Activated B cell treated with CpG ODN at 0.5 μM for 24 hours (primary cell): ENCODE measurements at regions not wholly inside any gene's neighbourhood (a gene's known extent, or its start where the extent isn't known, plus 50 kb on each side); places are given as distances from the start of the nearest gene placed in this dataset.

Experiments
- ATAC-seq: fragments of 200-7000 bp; cut with Tn5 transposase; one replicate; pipeline ENCODE4 v1.10.0; 2021; ENCODE audit warnings: low read depth, mild to moderate bottlenecking, moderate library complexity
- CTCF ChIA-PET: fragments of 350-600 bp; sonication (Branson Sonifier 250); formaldehyde crosslinking; loops from one replicate; lab custom pipeline; 2021; ENCODE audit warnings: antibody characterized with exemption; lab: Charles Lee
- POLR2A ChIA-PET: fragments of 350-600 bp; sonication (Branson Sonifier 250); formaldehyde crosslinking; loops from one replicate; lab custom pipeline; 2021; ENCODE audit warnings: antibody characterized with exemption; lab: Charles Lee
- DNase-seq: peaks from one replicate; pipeline ENCODE4 v3.0.0; 2022
- H3K27ac Mint-ChIP-seq: one replicate; pipeline ENCODE4 v1.8.0; 2020; ENCODE audit warnings: mixed read lengths
- H3K27me3 Mint-ChIP-seq: one replicate; pipeline ENCODE4 v1.8.0; 2021; ENCODE audit warnings: mixed read lengths
- H3K36me3 Mint-ChIP-seq: one replicate; pipeline ENCODE4 v1.8.0; 2021; ENCODE audit warnings: low read depth, mixed read lengths
- H3K4me1 Mint-ChIP-seq: one replicate; pipeline ENCODE4 v1.8.0; 2021; ENCODE audit warnings: mixed read lengths
- H3K4me3 Mint-ChIP-seq: one replicate; pipeline ENCODE4 v1.8.0; 2020; ENCODE audit warnings: mild to moderate bottlenecking, mixed read lengths
- H3K9me3 Mint-ChIP-seq: one replicate; pipeline ENCODE4 v1.8.0; 2020; ENCODE audit warnings: mixed read lengths
- CTCF ChIP-seq: fragments of 200-600 bp; IDR thresholded peaks from one replicate; pipeline ENCODE4 v1.8.0; 2022; ENCODE audit warnings: antibody characterized with exemption, mild to moderate bottlenecking
- intact Hi-C: fragments of 100-400 bp; cut with micrococcal nuclease; formaldehyde crosslinking; loops from one replicate; pipeline ENCODE4 v1.15.1; 2024

GRCh38 chr9:118163751-118164150 lies 459.5 kb downstream of the TLR4 start:
- Mint-ChIP-seq H3K4me3 (no peak overlapping the region), H3K4me1 (no peaks in the 10 kb centered on the region), H3K27ac (no peak overlapping the region), H3K27me3 (peaks cover 2% of the 10 kb centered on the region), H3K36me3 (no peaks in the 10 kb centered on the region), H3K9me3 (no peaks in the 10 kb centered on the region)
- CTCF ChIA-PET: no interaction called here
- POLR2A ChIA-PET: no interaction called here
- TF ChIP-seq CTCF: no peak
- no peak for ATAC-seq
- DNase-seq: no peak
- intact Hi-C loops: no loop called here

- POLR2A ChIA-PET: no interaction called here
- intact Hi-C loops: no loop called here
- Mint-ChIP-seq H3K4me3 (no peak overlapping the region), H3K27ac (no peak overlapping the region), H3K4me1 (no peaks in the 10 kb centered on the region), H3K9me3 (no peaks in the 10 kb centered on the region), H3K27me3 (peaks cover 2% of the 10 kb centered on the region), H3K36me3 (no peaks in the 10 kb centered on the region)
- ATAC-seq: no peak
- CTCF ChIA-PET: no interaction called here
- no peak for DNase-seq
- no peak for TF ChIP-seq CTCF
Measured at GRCh38 chr9:118165451-118165850, 461.2 kb downstream of the TLR4 start.

GRCh38 chr9:118170032-118170955 lies 466.1 kb downstream of the TLR4 start:
- no peak for TF ChIP-seq CTCF
- Mint-ChIP-seq H3K4me3 (no peak overlapping the region), H3K4me1 (no peaks in the 10 kb centered on the region), H3K27me3 (peaks cover 2% of the 10 kb centered on the region), H3K27ac (no peak overlapping the region), H3K9me3 (no peaks in the 10 kb centered on the region), H3K36me3 (no peaks in the 10 kb centered on the region)
- DNase-seq (no peak), ATAC-seq (no peak)
- intact Hi-C loops: no loop called here
- CTCF ChIA-PET: no interaction called here
- POLR2A ChIA-PET: no interaction called here

- Mint-ChIP-seq H3K27me3 (no peaks in the 10 kb centered on the region), H3K4me1 (no peaks in the 10 kb centered on the region), H3K9me3 (no peaks in the 10 kb centered on the region), H3K4me3 (no peak overlapping the region), H3K36me3 (no peaks in the 10 kb centered on the region), H3K27ac (no peak overlapping the region)
- POLR2A ChIA-PET: no interaction called here
- ATAC-seq: no peak
- intact Hi-C loops: no loop called here
- no peak for TF ChIP-seq CTCF
- DNase-seq: no peak
- CTCF ChIA-PET: no interaction called here
Measured at GRCh38 chr9:118177241-118177640, 473.0 kb downstream of the TLR4 start.

- ATAC-seq: no peak
- H3K27me3 Mint-ChIP-seq: no peaks in the 10 kb centered on the region
- ChIA-PET POLR2A (no interaction called here), CTCF (no interaction called here)
- no peak overlapping the region for H3K27ac Mint-ChIP-seq
- H3K36me3 Mint-ChIP-seq: no peaks in the 10 kb centered on the region
- intact Hi-C loops: no loop called here
- no peak overlapping the region for H3K4me3 Mint-ChIP-seq
- no peaks in the 10 kb centered on the region for H3K4me1 Mint-ChIP-seq
- DNase-seq: no peak
- no peak for TF ChIP-seq CTCF
- no peaks in the 10 kb centered on the region for H3K9me3 Mint-ChIP-seq
Measured at GRCh38 chr9:118183576-118183975, 479.4 kb downstream of the TLR4 start.
